Neural cell (in vitro differentiated cells): ENCODE measurements at regions not wholly inside any gene's neighbourhood (a gene's known extent, or its start where the extent isn't known, plus 50 kb on each side); places are given as distances from the start of the nearest gene placed in this dataset.

Experiments
- EP300 ChIP-seq: fragments of 450-650 bp; conservative IDR thresholded peaks from 2 replicates; pipeline ENCODE4 v1.6.1; 2014; ENCODE audit warnings: antibody characterized with exemption, mild to moderate bottlenecking, moderate library complexity; ENCODE audit not compliant: poor library complexity, severe bottlenecking
- EZH2 ChIP-seq: fragments of 200-600, 300-800 bp; shearing (Covaris generic), sonication (generic); IDR thresholded peaks from 2 replicates; pipeline ENCODE4 v1.6.1; 2014; ENCODE audit warnings: antibody characterized with exemption, low read length, borderline replicate concordance, mild to moderate bottlenecking; ENCODE audit not compliant: insufficient read depth, poor library complexity, severe bottlenecking
- POLR2AphosphoS5 ChIP-seq: IDR thresholded peaks from 2 replicates; pipeline ENCODE4 v1.6.1; 2012
- TAF1 ChIP-seq: IDR thresholded peaks from 2 replicates; pipeline ENCODE4 v1.6.1; 2012; ENCODE audit warnings: low read depth
- TF ChIP-seq, protein P1 (sequence below): fragments of 450-650 bp; IDR thresholded peaks from 2 replicates; pipeline ENCODE4 v1.5.1; 2014; ENCODE audit warnings: antibody characterized with exemption, mild to moderate bottlenecking, moderate library complexity; ENCODE audit not compliant: poor library complexity, severe bottlenecking

DNA sequence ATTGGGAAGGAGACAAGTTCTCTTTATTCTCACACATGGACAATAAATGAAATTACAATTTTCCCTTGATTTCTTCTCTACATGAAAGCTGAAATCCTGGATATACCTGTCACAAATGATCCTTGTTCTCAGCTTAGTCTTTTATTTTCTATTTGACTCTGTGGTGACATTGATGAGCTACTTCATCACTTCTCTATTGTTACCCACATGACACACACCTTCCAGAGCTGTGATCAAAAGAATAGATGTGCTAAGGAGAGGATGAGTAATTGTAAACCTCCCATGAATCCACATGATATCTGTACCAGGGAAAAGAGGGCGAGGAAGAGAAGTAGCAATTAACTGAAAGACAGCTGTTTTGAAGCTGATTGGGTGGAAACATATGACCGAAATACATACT, 102.0 kb downstream of the CAVIN4 start:
- TF ChIP-seq TAF1 (no peak), EP300 (peak; percentile 97), POLR2AphosphoS5 (peak; percentile 88), EZH2 (no peak)
- TF ChIP-seq, protein P1, sequence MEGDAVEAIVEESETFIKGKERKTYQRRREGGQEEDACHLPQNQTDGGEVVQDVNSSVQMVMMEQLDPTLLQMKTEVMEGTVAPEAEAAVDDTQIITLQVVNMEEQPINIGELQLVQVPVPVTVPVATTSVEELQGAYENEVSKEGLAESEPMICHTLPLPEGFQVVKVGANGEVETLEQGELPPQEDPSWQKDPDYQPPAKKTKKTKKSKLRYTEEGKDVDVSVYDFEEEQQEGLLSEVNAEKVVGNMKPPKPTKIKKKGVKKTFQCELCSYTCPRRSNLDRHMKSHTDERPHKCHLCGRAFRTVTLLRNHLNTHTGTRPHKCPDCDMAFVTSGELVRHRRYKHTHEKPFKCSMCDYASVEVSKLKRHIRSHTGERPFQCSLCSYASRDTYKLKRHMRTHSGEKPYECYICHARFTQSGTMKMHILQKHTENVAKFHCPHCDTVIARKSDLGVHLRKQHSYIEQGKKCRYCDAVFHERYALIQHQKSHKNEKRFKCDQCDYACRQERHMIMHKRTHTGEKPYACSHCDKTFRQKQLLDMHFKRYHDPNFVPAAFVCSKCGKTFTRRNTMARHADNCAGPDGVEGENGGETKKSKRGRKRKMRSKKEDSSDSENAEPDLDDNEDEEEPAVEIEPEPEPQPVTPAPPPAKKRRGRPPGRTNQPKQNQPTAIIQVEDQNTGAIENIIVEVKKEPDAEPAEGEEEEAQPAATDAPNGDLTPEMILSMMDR, result no peak
